NT2/D1 (cell line): ENCODE measurements at regions not wholly inside any gene's neighbourhood (a gene's known extent, or its start where the extent isn't known, plus 50 kb on each side); places are given as distances from the start of the nearest gene placed in this dataset.
"Not testable (repeated sequence)": the region's sequence is repeated elsewhere in the genome, so short reads cannot be mapped to it uniquely, and the experiment has no call there.

Experiments used
- SUZ12 ChIP-seq: IDR thresholded peaks from 2 replicates; pipeline ENCODE4 v1.6.1; 2011; ENCODE audit not compliant: insufficient read length, insufficient read depth; ENCODE audit errors: extremely low read depth
- ZNF274 ChIP-seq: IDR thresholded peaks from 2 replicates; pipeline ENCODE4 v1.6.1; 2011; ENCODE audit warnings: mild to moderate bottlenecking, low read depth, low read length

DNA sequence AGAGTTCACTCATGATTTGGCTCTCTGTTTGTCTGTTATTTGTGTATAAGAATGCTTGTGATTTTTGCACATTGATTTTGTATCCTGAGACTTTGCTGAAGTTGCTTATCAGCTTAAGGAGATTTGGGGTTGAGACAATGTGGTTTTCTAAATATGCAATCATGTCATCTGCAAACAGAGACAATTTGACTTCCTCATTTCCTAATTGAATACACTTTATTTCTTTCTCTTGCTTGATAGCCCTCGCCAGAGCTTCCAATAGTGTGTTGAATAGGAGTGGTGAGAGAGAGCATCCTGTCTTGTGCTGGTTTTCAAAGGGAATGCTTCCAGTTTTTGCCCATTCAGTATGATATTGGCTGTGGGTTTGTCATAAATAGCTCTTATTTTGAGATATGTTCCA is 727.8 kb upstream of the HS6ST1 start:
- not testable (repeated sequence) for TF ChIP-seq ZNF274, SUZ12
